ENCODE measurements at regions not wholly inside any gene's neighbourhood (a gene's known extent, or its start where the extent isn't known, plus 50 kb on each side); places are given as distances from the start of the nearest gene placed in this dataset.
A peak's percentile ranks its signal among the peaks of the same experiment; 100 is the strongest.

GRCh38 chr5:35384658-35385057, 154.4 kb upstream of the PRLR start:
- TF ChIP-seq CTCF (IDR thresholded peaks at IDR 0.05; ENCODE audit: borderline replicate concordance, extremely low read depth, insufficient read depth) = no peak

GRCh38 chr5:35383041-35383440, 152.8 kb upstream of the PRLR start:
- peak; percentile 8 for FAIRE-seq
- H3K27ac ChIP-seq (ENCODE audit: low read depth in 2 of 2, low read length in 2 of 2) = no peak overlapping the region
- H3K4me1 ChIP-seq (ENCODE audit: control insufficient read depth in 2 of 3, insufficient read depth in 2 of 3, low read depth in 1 of 3, low read length in 3 of 3) = no peaks in the 10 kb centered on the region
- H3K36me3 ChIP-seq (ENCODE audit: control insufficient read depth in 2 of 3, insufficient read depth in 3 of 3, low read length in 3 of 3) = no peaks in the 10 kb centered on the region
- intact Hi-C loops (cut with DNase I) = no loop called here
- TF ChIP-seq CTCF (IDR thresholded peaks at IDR 0.05; ENCODE audit: borderline replicate concordance, extremely low read depth, insufficient read depth) = no peak
- H3K9ac ChIP-seq (ENCODE audit: low read length in 3 of 3) = no peak overlapping the region
- no peak overlapping the region for H3K4me3 ChIP-seq (ENCODE audit: low read length in 3 of 3)
- no peaks in the 10 kb centered on the region for H3K27me3 ChIP-seq (ENCODE audit: control insufficient read depth, insufficient read depth, low read length)
- no peaks in the 10 kb centered on the region for H3K9me3 ChIP-seq (ENCODE audit: control insufficient read depth in 2 of 3, insufficient read depth in 1 of 3, low read length in 3 of 3)
- no peak for DNase-seq

More at GRCh38 chr5:35384658-35385057, 154.4 kb upstream of the PRLR start:
- Histone ChIP-seq H3K36me3 (ENCODE audit: control insufficient read depth in 2 of 3, insufficient read depth in 3 of 3, low read length in 3 of 3) (no peaks in the 10 kb centered on the region), H3K4me1 (ENCODE audit: control insufficient read depth in 2 of 3, insufficient read depth in 2 of 3, low read depth in 1 of 3, low read length in 3 of 3) (no peaks in the 10 kb centered on the region), H3K27ac (ENCODE audit: low read depth in 2 of 2, low read length in 2 of 2) (no peak overlapping the region), H3K27me3 (ENCODE audit: control insufficient read depth, insufficient read depth, low read length) (no peaks in the 10 kb centered on the region), H3K4me3 (ENCODE audit: low read length in 3 of 3) (no peak overlapping the region), H3K9me3 (ENCODE audit: control insufficient read depth in 2 of 3, insufficient read depth in 1 of 3, low read length in 3 of 3) (no peaks in the 10 kb centered on the region), H3K9ac (ENCODE audit: low read length in 3 of 3) (no peak overlapping the region)
- DNase-seq (no peak), FAIRE-seq (no peak)
- intact Hi-C loops (cut with DNase I) = no loop called here

- H3K4me3 ChIP-seq (ENCODE audit: low read length in 3 of 3) = no peak overlapping the region
- intact Hi-C loops (cut with DNase I) = no loop called here
- no peak for FAIRE-seq
Observed at GRCh38 chr5:35377653-35378052, 147.4 kb upstream of the PRLR start.

More at GRCh38 chr5:35377653-35378052, 147.4 kb upstream of the PRLR start:
- no peaks in the 10 kb centered on the region for H3K9me3 ChIP-seq (ENCODE audit: control insufficient read depth in 2 of 3, insufficient read depth in 1 of 3, low read length in 3 of 3)
- no peak for DNase-seq
- H3K9ac ChIP-seq (ENCODE audit: low read length in 3 of 3) = no peak overlapping the region
- H3K27ac ChIP-seq (ENCODE audit: low read depth in 2 of 2, low read length in 2 of 2) = no peak overlapping the region
- no peaks in the 10 kb centered on the region for H3K27me3 ChIP-seq (ENCODE audit: control insufficient read depth, insufficient read depth, low read length)
- no peak for TF ChIP-seq CTCF (IDR thresholded peaks at IDR 0.05; ENCODE audit: borderline replicate concordance, extremely low read depth, insufficient read depth)
- no peaks in the 10 kb centered on the region for H3K36me3 ChIP-seq (ENCODE audit: control insufficient read depth in 2 of 3, insufficient read depth in 3 of 3, low read length in 3 of 3)
- no peaks in the 10 kb centered on the region for H3K4me1 ChIP-seq (ENCODE audit: control insufficient read depth in 2 of 3, insufficient read depth in 2 of 3, low read depth in 1 of 3, low read length in 3 of 3)
